ENCODE measurements at regions not wholly inside any gene's neighbourhood (a gene's known extent, or its start where the extent isn't known, plus 50 kb on each side); places are given as distances from the start of the nearest gene placed in this dataset.

DNA sequence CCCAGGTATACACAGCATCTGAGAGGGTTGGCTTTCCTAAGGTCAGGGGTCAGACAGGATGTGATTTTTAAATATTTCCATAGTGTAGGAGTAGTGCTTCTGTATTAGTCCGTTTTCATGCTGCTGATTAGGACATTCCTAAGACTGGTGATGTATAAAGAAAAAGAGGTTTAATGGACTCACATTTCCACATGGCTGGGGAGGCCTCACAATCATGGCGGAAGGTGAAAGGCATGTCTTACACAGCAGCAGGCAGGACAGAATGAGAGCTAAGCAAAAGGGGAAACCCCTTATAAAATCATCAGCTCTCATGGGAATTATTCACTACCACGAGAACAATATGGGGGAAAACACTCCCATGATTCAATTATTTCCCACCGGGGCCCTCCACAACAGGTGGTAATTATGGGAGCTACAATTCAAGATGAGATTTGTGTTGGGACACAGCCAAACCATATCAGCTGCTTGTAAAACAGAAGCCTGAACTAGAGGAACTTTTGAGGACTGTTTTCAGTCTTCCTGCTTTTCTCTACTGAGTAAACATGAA, 91.0 kb upstream of the MEI4 start:
- ChIA-PET CTCF (no interaction called here), POLR2A (ENCODE audit: unreplicated experiment) (no interaction called here)
- no TSS peak for BruUV-seq (replicated peaks)

GRCh38 chr6:77565370-77565769, 87.5 kb upstream of the MEI4 start:
- TF ChIP-seq EZH2 (IDR thresholded peaks at IDR 0.05; ENCODE audit: low read length, unreplicated experiment) (no peak), EZH2phosphoT487 (IDR thresholded peaks at IDR 0.05; ENCODE audit: borderline replicate concordance, low read length) (no peak)
- TF ChIP-seq, protein P1, sequence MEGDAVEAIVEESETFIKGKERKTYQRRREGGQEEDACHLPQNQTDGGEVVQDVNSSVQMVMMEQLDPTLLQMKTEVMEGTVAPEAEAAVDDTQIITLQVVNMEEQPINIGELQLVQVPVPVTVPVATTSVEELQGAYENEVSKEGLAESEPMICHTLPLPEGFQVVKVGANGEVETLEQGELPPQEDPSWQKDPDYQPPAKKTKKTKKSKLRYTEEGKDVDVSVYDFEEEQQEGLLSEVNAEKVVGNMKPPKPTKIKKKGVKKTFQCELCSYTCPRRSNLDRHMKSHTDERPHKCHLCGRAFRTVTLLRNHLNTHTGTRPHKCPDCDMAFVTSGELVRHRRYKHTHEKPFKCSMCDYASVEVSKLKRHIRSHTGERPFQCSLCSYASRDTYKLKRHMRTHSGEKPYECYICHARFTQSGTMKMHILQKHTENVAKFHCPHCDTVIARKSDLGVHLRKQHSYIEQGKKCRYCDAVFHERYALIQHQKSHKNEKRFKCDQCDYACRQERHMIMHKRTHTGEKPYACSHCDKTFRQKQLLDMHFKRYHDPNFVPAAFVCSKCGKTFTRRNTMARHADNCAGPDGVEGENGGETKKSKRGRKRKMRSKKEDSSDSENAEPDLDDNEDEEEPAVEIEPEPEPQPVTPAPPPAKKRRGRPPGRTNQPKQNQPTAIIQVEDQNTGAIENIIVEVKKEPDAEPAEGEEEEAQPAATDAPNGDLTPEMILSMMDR (conservative IDR thresholded peaks at IDR 0.05; ENCODE audit: low read depth, low read length) = no peak
- Histone ChIP-seq H3K36me3 (ENCODE audit: low read depth, low read length) (no peaks in the 10 kb centered on the region), H3K79me2 (ENCODE audit: low read length) (no peaks in the 10 kb centered on the region), H3F3A (ENCODE audit: low read length, unreplicated experiment) (no peaks in the 10 kb centered on the region), H4K20me1 (ENCODE audit: low read length) (no peaks in the 10 kb centered on the region), H3K27me3 (ENCODE audit: low read length) (no peaks in the 10 kb centered on the region), H3K4me3 (ENCODE audit: low read length) (no peak overlapping the region), H3K9ac (ENCODE audit: low read length) (no peak overlapping the region), H3K4me2 (ENCODE audit: low read length) (no peak overlapping the region), H3K4me1 (ENCODE audit: insufficient read depth, low read length) (no peaks in the 10 kb centered on the region), H2AFZ (ENCODE audit: low read length) (no peak overlapping the region), H3K9me3 (ENCODE audit: low read length) (no peaks in the 10 kb centered on the region), H3K9me2 (replicated peaks; ENCODE audit: low read length) (no peaks in the 10 kb centered on the region), H3K27ac (ENCODE audit: low read length) (no peak overlapping the region)
- DNase-seq = no peak
- BruUV-seq (replicated peaks) = no TSS peak
- intact Hi-C loops (cut with micrococcal nuclease) = no loop called here
- ATAC-seq = no peak
- CTCF ChIA-PET = no interaction called here
- POLR2A ChIA-PET (ENCODE audit: unreplicated experiment) = no interaction called here

More for the DNA sequence above, 91.0 kb upstream of the MEI4 start:
- intact Hi-C loops (cut with micrococcal nuclease) = no loop called here
- no peak overlapping the region for H2AFZ ChIP-seq (ENCODE audit: low read length)
- H3K4me1 ChIP-seq (ENCODE audit: insufficient read depth, low read length) = no peaks in the 10 kb centered on the region
- no peak overlapping the region for H3K27ac ChIP-seq (ENCODE audit: low read length)
- H3K9me3 ChIP-seq (ENCODE audit: low read length) = no peaks in the 10 kb centered on the region
- no peaks in the 10 kb centered on the region for H3K79me2 ChIP-seq (ENCODE audit: low read length)
- no peaks in the 10 kb centered on the region for H3K27me3 ChIP-seq (ENCODE audit: low read length)
- DNase-seq (no peak), ATAC-seq (no peak)
- H3K4me2 ChIP-seq (ENCODE audit: low read length) = no peak overlapping the region
- no peaks in the 10 kb centered on the region for H3F3A ChIP-seq (ENCODE audit: low read length, unreplicated experiment)
- H3K9me2 ChIP-seq (replicated peaks; ENCODE audit: low read length) = no peaks in the 10 kb centered on the region
- no peak overlapping the region for H3K4me3 ChIP-seq (ENCODE audit: low read length)
- H3K36me3 ChIP-seq (ENCODE audit: low read depth, low read length) = no peaks in the 10 kb centered on the region
- no peak for TF ChIP-seq EZH2 (IDR thresholded peaks at IDR 0.05; ENCODE audit: low read length, unreplicated experiment)
- no peak overlapping the region for H3K9ac ChIP-seq (ENCODE audit: low read length)
- H4K20me1 ChIP-seq (ENCODE audit: low read length) = no peaks in the 10 kb centered on the region

DNA sequence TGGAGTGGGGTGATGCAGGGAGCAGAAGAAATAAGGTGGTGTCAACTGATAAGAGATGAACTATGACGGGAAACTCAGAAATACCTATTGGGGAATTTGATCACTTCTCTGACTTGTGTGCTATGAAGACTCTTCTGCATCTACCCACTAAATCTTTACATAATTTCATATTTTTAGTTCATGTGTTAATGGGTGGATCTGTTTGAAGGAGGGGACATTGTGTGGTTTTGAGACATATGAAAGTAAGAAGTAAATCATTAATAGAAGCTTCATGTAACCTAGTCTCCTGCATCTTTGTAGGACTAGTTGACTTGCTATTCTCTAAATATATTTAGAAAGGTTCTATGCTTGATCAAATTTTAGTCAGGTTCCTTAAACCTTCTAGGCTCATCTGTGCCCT, 86.6 kb upstream of the MEI4 start:
- Histone ChIP-seq H3K9me2 (replicated peaks; ENCODE audit: low read length) (no peaks in the 10 kb centered on the region), H2AFZ (ENCODE audit: low read length) (no peak overlapping the region), H3K4me2 (ENCODE audit: low read length) (no peak overlapping the region), H3K27ac (ENCODE audit: low read length) (no peak overlapping the region), H4K20me1 (ENCODE audit: low read length) (no peaks in the 10 kb centered on the region), H3K9me3 (ENCODE audit: low read length) (no peaks in the 10 kb centered on the region), H3K4me3 (ENCODE audit: low read length) (no peak overlapping the region), H3K27me3 (ENCODE audit: low read length) (no peaks in the 10 kb centered on the region), H3F3A (ENCODE audit: low read length, unreplicated experiment) (no peaks in the 10 kb centered on the region), H3K79me2 (ENCODE audit: low read length) (no peaks in the 10 kb centered on the region), H3K4me1 (ENCODE audit: insufficient read depth, low read length) (no peaks in the 10 kb centered on the region), H3K9ac (ENCODE audit: low read length) (no peak overlapping the region), H3K36me3 (ENCODE audit: low read depth, low read length) (no peaks in the 10 kb centered on the region)
- TF ChIP-seq EZH2 (IDR thresholded peaks at IDR 0.05; ENCODE audit: low read length, unreplicated experiment) = no peak
- TF ChIP-seq EZH2phosphoT487 (IDR thresholded peaks at IDR 0.05; ENCODE audit: borderline replicate concordance, low read length) = no peak
- TF ChIP-seq, protein P1 (conservative IDR thresholded peaks at IDR 0.05; ENCODE audit: low read depth, low read length) = no peak
- CTCF ChIA-PET = no interaction called here
- intact Hi-C loops (cut with micrococcal nuclease) = no loop called here
- DNase-seq (no peak), ATAC-seq (no peak)
- no TSS peak for BruUV-seq (replicated peaks)
- POLR2A ChIA-PET (ENCODE audit: unreplicated experiment) = no interaction called here

All from PC-3 (cell line).